ENCODE measurements at regions not wholly inside any gene's neighbourhood (a gene's known extent, or its start where the extent isn't known, plus 50 kb on each side); places are given as distances from the start of the nearest gene placed in this dataset.

DNA sequence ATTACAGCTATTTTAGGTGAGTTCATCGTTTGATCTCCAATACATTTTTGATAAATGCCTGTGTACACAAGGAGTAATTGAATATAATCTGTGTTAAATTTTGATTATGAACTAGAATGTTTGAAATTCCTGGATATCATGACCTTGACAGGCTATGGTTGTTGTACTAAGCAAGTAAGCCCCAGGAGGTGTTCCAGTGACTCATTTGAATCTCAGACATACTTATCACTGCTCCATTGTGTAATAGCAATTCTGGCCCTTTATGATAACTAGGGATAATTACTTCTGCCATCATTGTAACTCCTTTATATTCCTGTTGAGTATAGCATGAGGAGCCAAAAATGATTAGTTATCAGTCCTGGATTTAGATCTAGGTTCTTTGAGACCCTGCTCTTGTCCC is 1424.6 kb upstream of the ADGRB3 start:
- TF ChIP-seq, protein P1, sequence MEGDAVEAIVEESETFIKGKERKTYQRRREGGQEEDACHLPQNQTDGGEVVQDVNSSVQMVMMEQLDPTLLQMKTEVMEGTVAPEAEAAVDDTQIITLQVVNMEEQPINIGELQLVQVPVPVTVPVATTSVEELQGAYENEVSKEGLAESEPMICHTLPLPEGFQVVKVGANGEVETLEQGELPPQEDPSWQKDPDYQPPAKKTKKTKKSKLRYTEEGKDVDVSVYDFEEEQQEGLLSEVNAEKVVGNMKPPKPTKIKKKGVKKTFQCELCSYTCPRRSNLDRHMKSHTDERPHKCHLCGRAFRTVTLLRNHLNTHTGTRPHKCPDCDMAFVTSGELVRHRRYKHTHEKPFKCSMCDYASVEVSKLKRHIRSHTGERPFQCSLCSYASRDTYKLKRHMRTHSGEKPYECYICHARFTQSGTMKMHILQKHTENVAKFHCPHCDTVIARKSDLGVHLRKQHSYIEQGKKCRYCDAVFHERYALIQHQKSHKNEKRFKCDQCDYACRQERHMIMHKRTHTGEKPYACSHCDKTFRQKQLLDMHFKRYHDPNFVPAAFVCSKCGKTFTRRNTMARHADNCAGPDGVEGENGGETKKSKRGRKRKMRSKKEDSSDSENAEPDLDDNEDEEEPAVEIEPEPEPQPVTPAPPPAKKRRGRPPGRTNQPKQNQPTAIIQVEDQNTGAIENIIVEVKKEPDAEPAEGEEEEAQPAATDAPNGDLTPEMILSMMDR (IDR thresholded peaks at IDR 0.05; ENCODE audit: low read depth, low read length) = no peak
- no peak for TF ChIP-seq EZH2phosphoT487 (IDR thresholded peaks at IDR 0.05; ENCODE audit: low read depth)
